Bronchial epithelial cell (primary cell): ENCODE measurements at regions not wholly inside any gene's neighbourhood (a gene's known extent, or its start where the extent isn't known, plus 50 kb on each side); places are given as distances from the start of the nearest gene placed in this dataset.

Experiments used
- DNase-seq: peaks from one replicate; pipeline ENCODE4 v3.0.0-alpha.2; 2010; ENCODE audit warnings: low read depth
- FAIRE-seq: peaks from 2 replicates; lab custom pipeline; 2011; peaks lifted over from hg19 to GRCh38; lab: Jason Lieb, UNC
- H3K27me3 ChIP-seq: 2 replicates; pipeline ENCODE4 v1.5.1; 2011; ENCODE audit warnings: low read length; ENCODE audit not compliant: control insufficient read depth, insufficient read depth
- H3K36me3 ChIP-seq: 2 replicates; pipeline ENCODE4 v1.5.1; 2011; ENCODE audit warnings: low read length; ENCODE audit not compliant: control insufficient read depth, insufficient read depth
- H3K4me3 ChIP-seq: 2 replicates; pipeline ENCODE4 v1.5.1; 2011; ENCODE audit warnings: mild to moderate bottlenecking, low read depth, low read length, control low read depth
- CTCF ChIP-seq: IDR thresholded peaks from 2 replicates; pipeline ENCODE4 v1.5.1; 2011; ENCODE audit warnings: mild to moderate bottlenecking, moderate library complexity, low read length, control low read depth, inconsistent platforms; ENCODE audit not compliant: insufficient read depth, severe bottlenecking

- FAIRE-seq, result no peak
- no peaks in the 10 kb centered on the region for H3K36me3 ChIP-seq
- no peaks in the 10 kb centered on the region for H3K27me3 ChIP-seq
- no peak overlapping the region for H3K4me3 ChIP-seq
- no peak for TF ChIP-seq CTCF
- DNase-seq, result no peak
These were observed 50.0 kb upstream of the FARP1 start for GRCh38 chr13:98092888-98093287.
